ENCODE measurements at regions not wholly inside any gene's neighbourhood (a gene's known extent, or its start where the extent isn't known, plus 50 kb on each side); places are given as distances from the start of the nearest gene placed in this dataset.

DNA sequence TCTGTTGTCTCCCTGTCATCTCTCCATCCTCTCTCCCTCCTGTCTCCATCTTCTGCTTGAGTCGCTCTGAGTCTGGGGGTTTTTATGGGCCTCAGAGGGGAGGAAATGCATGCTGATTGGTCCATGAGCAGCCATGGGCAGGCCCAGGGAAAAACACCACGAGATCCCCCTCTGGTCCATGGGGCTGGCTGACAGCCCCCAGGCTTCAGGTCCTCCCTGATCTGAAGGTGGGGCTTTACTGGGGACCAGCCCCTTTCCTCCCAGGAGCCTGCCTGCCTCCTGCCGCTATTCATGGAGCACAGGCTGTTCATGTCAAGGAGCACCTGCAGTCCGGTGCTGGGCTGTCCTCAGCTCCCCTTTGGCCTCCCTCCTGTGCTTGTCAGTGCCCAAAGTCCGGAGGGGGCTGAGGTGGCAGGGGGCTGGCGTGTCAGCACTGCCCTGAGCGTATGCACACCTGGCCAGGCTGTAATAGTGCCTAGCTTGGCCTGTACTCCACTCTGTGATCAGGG is 59.6 kb upstream of the DLX2 start:
- WGBS, 5 donors = 68 to 86% (median 81%) methylated on average over 2 to 7 of the region's 7 CpGs
- H3K27me3 ChIP-seq (replicated peaks in 1 of 7) = peaks cover 0 to 10% (median 0%) of the 10 kb centered on the region in 7 donors
- peaks cover 0 to 13% (median 10%) of the 10 kb centered on the region in 8 donors for H3K9me3 ChIP-seq
- H3K4me1 ChIP-seq = no peaks in the 10 kb centered on the region
- H3K27ac ChIP-seq = no peak overlapping the region
- intact Hi-C loops (cut with DNase I; ENCODE audit: low total_unique reads) = no loop called here
- H3K4me3 ChIP-seq = no peak overlapping the region
- no peak for DNase-seq
- no peaks in the 10 kb centered on the region for H3K36me3 ChIP-seq
- TF ChIP-seq POLR2A (IDR thresholded peaks at IDR 0.05) (no peak), CTCF (IDR thresholded peaks at IDR 0.05 in 8 of 11, conservative IDR thresholded peaks at IDR 0.05 in 3 of 11) (no peak), POLR2AphosphoS5 (IDR thresholded peaks at IDR 0.05) (no peak)

DNA sequence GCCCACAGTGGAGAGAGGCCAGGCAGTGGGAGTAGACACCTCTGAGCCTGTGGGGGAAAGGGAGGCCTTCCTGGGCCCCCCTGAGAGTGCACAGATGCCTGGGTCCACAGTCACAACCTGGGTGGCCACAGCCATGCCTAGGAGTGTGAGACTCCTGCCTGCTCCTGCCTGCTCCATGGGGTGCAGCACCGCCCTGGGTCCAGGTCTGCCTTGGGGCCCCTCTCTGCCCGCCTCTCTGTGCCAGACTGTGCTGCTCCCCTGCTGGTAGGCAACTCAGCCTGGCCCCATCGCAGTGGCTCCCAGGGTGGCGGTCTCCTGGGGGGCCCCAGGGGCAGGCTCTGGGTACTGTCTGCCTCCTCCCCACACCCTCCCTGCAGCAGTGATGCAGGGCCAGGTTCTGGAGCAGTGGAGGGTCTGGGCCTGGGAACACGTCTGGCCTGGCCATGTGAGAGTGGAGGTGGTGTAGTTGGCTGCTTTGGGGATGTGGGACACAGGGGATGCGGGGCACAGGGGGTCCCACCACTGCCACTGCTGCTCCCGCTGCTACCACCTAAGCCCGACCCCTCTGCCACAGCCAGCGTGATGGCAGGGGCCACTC is 60.1 kb upstream of the DLX2 start:
- no peak overlapping the region for H3K27ac ChIP-seq
- H3K9me3 ChIP-seq = peaks cover 0 to 13% (median 10%) of the 10 kb centered on the region in 8 donors
- WGBS, 5 donors = 87 to 96% (median 91%) methylated on average over 7 to 9 of the region's 9 CpGs
- DNase-seq = no peak
- intact Hi-C loops (cut with DNase I; ENCODE audit: low total_unique reads) = no loop called here
- H3K4me1 ChIP-seq = no peaks in the 10 kb centered on the region
- peaks cover 0 to 10% (median 0%) of the 10 kb centered on the region in 7 donors for H3K27me3 ChIP-seq (replicated peaks in 1 of 7)
- H3K36me3 ChIP-seq = no peaks in the 10 kb centered on the region
- no peak for TF ChIP-seq POLR2A (IDR thresholded peaks at IDR 0.05)
- no peak for TF ChIP-seq POLR2AphosphoS5 (IDR thresholded peaks at IDR 0.05)
- H3K4me3 ChIP-seq = no peak overlapping the region

DNA sequence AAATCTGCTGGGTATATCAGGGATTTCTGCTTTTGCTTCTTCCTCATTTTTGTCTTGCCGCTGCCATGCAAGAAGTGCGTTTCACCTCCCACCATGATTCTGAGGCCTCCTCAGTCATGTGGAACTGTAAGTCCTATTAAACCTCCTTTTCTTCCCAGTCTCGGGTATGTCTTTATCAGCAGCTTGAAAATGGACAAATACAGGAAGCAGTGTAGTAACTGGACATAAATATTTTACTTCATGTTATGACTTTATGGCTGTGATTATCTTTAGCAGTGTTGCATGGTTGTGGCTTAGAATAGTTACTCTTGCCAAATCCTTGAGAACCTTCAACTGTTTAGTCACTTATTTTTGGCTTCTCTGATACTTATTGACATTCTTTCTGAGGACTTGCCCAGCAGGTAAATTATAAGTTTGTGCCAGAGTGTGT is 66.2 kb upstream of the DLX2 start:
- H3K27me3 ChIP-seq (replicated peaks in 1 of 7) = peaks cover 0 to 26% (median 5%) of the 10 kb centered on the region in 7 donors
- H3K27ac ChIP-seq = no peak overlapping the region
- H3K9me3 ChIP-seq = no peaks in the 10 kb centered on the region
- no peak for DNase-seq
- H3K4me3 ChIP-seq = no peak overlapping the region
- peaks cover 0 to 16% (median 12%) of the 10 kb centered on the region in 6 donors for H3K4me1 ChIP-seq
- intact Hi-C loops (cut with DNase I; ENCODE audit: low total_unique reads) = no loop called here
- no peaks in the 10 kb centered on the region for H3K36me3 ChIP-seq
- 33 to 63% (median 52%) methylated on average over 3 of the region's 3 CpGs for whole genome bisulfite sequencing, 5 donors
- TF ChIP-seq CTCF (IDR thresholded peaks at IDR 0.05 in 8 of 11, conservative IDR thresholded peaks at IDR 0.05 in 3 of 11) (no peak), POLR2A (IDR thresholded peaks at IDR 0.05) (no peak), POLR2AphosphoS5 (IDR thresholded peaks at IDR 0.05) (no peak)

DNA sequence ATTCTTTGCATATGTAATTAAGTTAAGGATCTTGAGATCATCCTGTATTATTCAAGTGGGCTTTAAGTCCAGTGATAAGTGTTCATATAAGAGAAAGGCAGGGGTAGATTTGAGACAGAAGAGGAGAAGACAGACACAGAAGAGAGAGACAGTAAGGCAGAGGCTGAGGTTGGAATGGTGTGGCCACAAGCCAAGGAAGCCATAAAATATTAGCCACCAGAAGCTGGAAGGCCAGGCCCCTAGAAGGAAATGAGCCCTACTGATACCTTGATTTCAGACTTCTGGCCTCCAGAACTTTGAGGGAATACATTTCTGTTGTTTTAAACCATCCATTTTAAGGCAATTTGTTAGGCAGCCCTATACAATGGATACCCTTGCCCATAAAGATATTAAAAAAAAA is 66.9 kb upstream of the DLX2 start:
- DNase-seq = no peak
- TF ChIP-seq POLR2AphosphoS5 (IDR thresholded peaks at IDR 0.05) (no peak), CTCF (IDR thresholded peaks at IDR 0.05 in 8 of 11, conservative IDR thresholded peaks at IDR 0.05 in 3 of 11) (no peak), POLR2A (IDR thresholded peaks at IDR 0.05) (no peak)
- no peak overlapping the region for H3K4me3 ChIP-seq
- peaks cover 0 to 16% (median 12%) of the 10 kb centered on the region in 6 donors for H3K4me1 ChIP-seq
- H3K27me3 ChIP-seq (replicated peaks in 1 of 7) = peaks cover 0 to 31% (median 5%) of the 10 kb centered on the region in 7 donors
- intact Hi-C loops (cut with DNase I; ENCODE audit: low total_unique reads) = no loop called here
- H3K27ac ChIP-seq = no peak overlapping the region
- no peaks in the 10 kb centered on the region for H3K9me3 ChIP-seq
- no peaks in the 10 kb centered on the region for H3K36me3 ChIP-seq

Measured in spleen (tissue), 11 donors.